Keratinocyte (primary cell): ENCODE measurements at regions not wholly inside any gene's neighbourhood (a gene's known extent, or its start where the extent isn't known, plus 50 kb on each side); places are given as distances from the start of the nearest gene placed in this dataset.

Source experiments
- DNase-seq: peaks from one replicate; pipeline ENCODE4 v3.0.0-alpha.2; 2011; ENCODE audit warnings: low read depth, missing footprints, low spot score
- FAIRE-seq: peaks from 2 replicates; lab custom pipeline; 2011; peaks lifted over from hg19 to GRCh38; lab: Jason Lieb, UNC
- H2AFZ ChIP-seq: 2 replicates; pipeline ENCODE4 v1.6.0; 2012; ENCODE audit warnings: low read length, control low read depth, inconsistent platforms; ENCODE audit not compliant: control insufficient read depth
- H3K27ac ChIP-seq: 2 replicates; pipeline ENCODE4 v1.5.1; 2011; ENCODE audit warnings: low read length; ENCODE audit not compliant: control insufficient read depth, insufficient read depth
- H3K27me3 ChIP-seq: 3 replicates; pipeline ENCODE4 v1.6.0; 2011; ENCODE audit warnings: low read length; ENCODE audit not compliant: control insufficient read depth, insufficient read depth; ENCODE audit errors: extremely low read depth
- H3K36me3 ChIP-seq, 2 experiments: 2 replicates in 1 of 2; 3 replicates in 1 of 2; pipeline ENCODE4 v1.5.1; 2011; ENCODE audit warnings: low read length in 2 of 2, mild to moderate bottlenecking in 1 of 2; ENCODE audit not compliant: control insufficient read depth in 2 of 2, insufficient read depth in 2 of 2; ENCODE audit errors: extremely low read depth in 1 of 2
- H3K4me1 ChIP-seq: 3 replicates; pipeline ENCODE4 v1.5.1; 2011; ENCODE audit warnings: low read length; ENCODE audit not compliant: control insufficient read depth, insufficient read depth; ENCODE audit errors: extremely low read depth
- H3K4me2 ChIP-seq: 3 replicates; pipeline ENCODE4 v1.6.0; 2011; ENCODE audit warnings: low read depth, low read length; ENCODE audit not compliant: control insufficient read depth, insufficient read depth; ENCODE audit errors: extremely low read depth
- H3K4me3 ChIP-seq, 3 experiments: fragments of 200-600 bp in 1 of 3; sonication (generic) in 1 of 3; 2 replicates in 2 of 3; 3 replicates in 1 of 3; pipeline ENCODE4 v1.5.1; 2011 to 2016; ENCODE audit warnings: low read length in 3 of 3, mild to moderate bottlenecking in 3 of 3, control low read depth in 2 of 3, inconsistent platforms in 1 of 3, low read depth in 1 of 3, mixed read lengths in 1 of 3, mixed run types in 1 of 3, moderate library complexity in 1 of 3; ENCODE audit not compliant: control insufficient read depth in 2 of 3, insufficient read depth in 2 of 3; ENCODE audit errors: extremely low read depth in 1 of 3
- H3K79me2 ChIP-seq: 2 replicates; pipeline ENCODE4 v1.6.0; 2012; ENCODE audit warnings: low read length; ENCODE audit not compliant: control insufficient read depth, insufficient read depth
- H3K9ac ChIP-seq: 3 replicates; pipeline ENCODE4 v1.6.0; 2011; ENCODE audit warnings: low read length; ENCODE audit not compliant: control insufficient read depth, insufficient read depth; ENCODE audit errors: extremely low read depth
- H3K9me1 ChIP-seq: 3 replicates; pipeline ENCODE4 v1.6.0; 2011; ENCODE audit warnings: low read length; ENCODE audit not compliant: control insufficient read depth, insufficient read depth; ENCODE audit errors: extremely low read depth
- H3K9me3 ChIP-seq: 2 replicates; pipeline ENCODE4 v1.5.1; 2012; ENCODE audit warnings: low read depth, low read length; ENCODE audit not compliant: control insufficient read depth
- H4K20me1 ChIP-seq: 3 replicates; pipeline ENCODE4 v1.6.0; 2011; ENCODE audit warnings: low read length; ENCODE audit not compliant: control insufficient read depth, insufficient read depth; ENCODE audit errors: extremely low read depth
- EZH2 ChIP-seq: IDR thresholded peaks from one replicate; pipeline ENCODE4 v1.6.1; 2012; ENCODE audit warnings: inconsistent platforms, mild to moderate bottlenecking, low read length, moderate library complexity
- dilution Hi-C: fragments of 300-500 bp; cut with MboI; formaldehyde crosslinking; loops from one replicate; pipeline ENCODE4 v1.7.0; 2020; ENCODE audit warnings: low sequenced_read_pairs; ENCODE audit not compliant: extremely low pct_ligation_motif_present
- TF ChIP-seq, protein P1 (sequence below), 3 experiments: IDR thresholded peaks in 1 of 3; conservative IDR thresholded peaks in 1 of 3; optimal IDR thresholded peaks in 1 of 3; 2 replicates in 2 of 3; 3 replicates in 1 of 3; pipeline versions ENCODE3 to v1.5.1; 2011; ENCODE audit warnings: low read length in 3 of 3, mild to moderate bottlenecking in 3 of 3, moderate library complexity in 2 of 3, control low read depth in 1 of 3, inconsistent platforms in 1 of 3; ENCODE audit not compliant: insufficient read depth in 2 of 3; ENCODE audit errors: extremely low read depth in 1 of 3

DNA sequence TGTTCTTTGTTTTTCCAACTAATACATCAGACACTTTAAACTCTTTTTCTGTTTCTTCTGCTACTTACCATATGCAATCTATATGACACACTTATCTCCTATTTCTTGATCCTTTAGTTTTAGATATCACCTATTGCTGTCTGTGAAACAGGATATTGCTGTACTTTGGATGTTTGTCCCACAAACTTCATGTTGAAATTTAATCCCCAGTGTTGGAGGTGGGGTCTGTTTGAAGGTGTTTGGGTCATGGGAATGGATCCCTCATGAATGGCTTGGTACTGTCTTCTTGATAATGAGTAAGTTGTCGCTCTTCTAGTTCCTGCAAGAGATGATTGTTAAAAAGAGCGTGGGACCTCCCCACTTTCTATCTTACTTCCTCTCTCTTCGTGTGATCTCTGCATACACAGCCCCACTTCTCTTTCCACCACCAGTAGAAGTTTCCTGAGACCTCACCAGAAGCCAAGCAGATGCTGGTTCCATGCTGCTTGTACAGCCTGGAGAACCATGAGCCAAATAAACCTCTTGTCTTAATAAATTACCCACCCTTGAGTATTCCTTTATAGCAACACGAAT lies 244.2 kb downstream of the NHLRC3 start:
- no peak overlapping the region for H2AFZ ChIP-seq
- no peak overlapping the region for H3K4me3 ChIP-seq
- no peaks in the 10 kb centered on the region for H3K9me3 ChIP-seq
- no peak for FAIRE-seq
- no peaks in the 10 kb centered on the region for H4K20me1 ChIP-seq
- dilution Hi-C loops: no loop called here
- H3K9me1 ChIP-seq: no peaks in the 10 kb centered on the region
- H3K9ac ChIP-seq: no peak overlapping the region
- H3K4me1 ChIP-seq: no peaks in the 10 kb centered on the region
- no peak overlapping the region for H3K27ac ChIP-seq
- DNase-seq: no peak
- H3K27me3 ChIP-seq: no peaks in the 10 kb centered on the region
- no peaks in the 10 kb centered on the region for H3K36me3 ChIP-seq
- H3K4me2 ChIP-seq: no peak overlapping the region
- H3K79me2 ChIP-seq: no peaks in the 10 kb centered on the region
- TF ChIP-seq, protein P1, sequence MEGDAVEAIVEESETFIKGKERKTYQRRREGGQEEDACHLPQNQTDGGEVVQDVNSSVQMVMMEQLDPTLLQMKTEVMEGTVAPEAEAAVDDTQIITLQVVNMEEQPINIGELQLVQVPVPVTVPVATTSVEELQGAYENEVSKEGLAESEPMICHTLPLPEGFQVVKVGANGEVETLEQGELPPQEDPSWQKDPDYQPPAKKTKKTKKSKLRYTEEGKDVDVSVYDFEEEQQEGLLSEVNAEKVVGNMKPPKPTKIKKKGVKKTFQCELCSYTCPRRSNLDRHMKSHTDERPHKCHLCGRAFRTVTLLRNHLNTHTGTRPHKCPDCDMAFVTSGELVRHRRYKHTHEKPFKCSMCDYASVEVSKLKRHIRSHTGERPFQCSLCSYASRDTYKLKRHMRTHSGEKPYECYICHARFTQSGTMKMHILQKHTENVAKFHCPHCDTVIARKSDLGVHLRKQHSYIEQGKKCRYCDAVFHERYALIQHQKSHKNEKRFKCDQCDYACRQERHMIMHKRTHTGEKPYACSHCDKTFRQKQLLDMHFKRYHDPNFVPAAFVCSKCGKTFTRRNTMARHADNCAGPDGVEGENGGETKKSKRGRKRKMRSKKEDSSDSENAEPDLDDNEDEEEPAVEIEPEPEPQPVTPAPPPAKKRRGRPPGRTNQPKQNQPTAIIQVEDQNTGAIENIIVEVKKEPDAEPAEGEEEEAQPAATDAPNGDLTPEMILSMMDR (optimal IDR thresholded peaks at IDR 0.05 in 1 of 3, IDR thresholded peaks at IDR 0.05 in 1 of 3, conservative IDR thresholded peaks at IDR 0.05 in 1 of 3; ENCODE audit: extremely low read depth in 1 of 3, insufficient read depth in 2 of 3, low read length in 3 of 3): no peak
- TF ChIP-seq EZH2: no peak

DNA sequence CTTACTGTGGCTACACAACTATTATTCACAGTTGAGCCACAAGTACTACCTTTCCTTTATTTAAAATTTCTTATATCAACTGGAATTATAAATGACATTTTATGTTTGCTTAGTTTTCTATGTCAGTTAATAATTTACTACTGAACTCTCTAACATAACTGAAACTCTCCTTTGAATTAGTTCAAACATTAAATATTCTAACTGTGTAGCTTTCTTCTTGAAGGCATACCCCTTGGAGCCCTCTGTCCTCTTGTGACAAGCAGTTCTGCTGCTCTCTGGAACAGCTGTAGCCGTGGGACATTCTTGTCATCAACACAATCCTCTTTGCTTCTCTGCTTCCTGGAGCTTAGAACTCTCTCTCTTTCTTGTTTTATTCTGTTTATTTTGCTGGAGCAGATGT lies 244.8 kb downstream of the NHLRC3 start:
- no peak overlapping the region for H3K4me2 ChIP-seq
- DNase-seq: no peak
- FAIRE-seq: no peak
- H3K27me3 ChIP-seq: no peaks in the 10 kb centered on the region
- dilution Hi-C loops: no loop called here
- H3K79me2 ChIP-seq: no peaks in the 10 kb centered on the region
- H4K20me1 ChIP-seq: no peaks in the 10 kb centered on the region
- TF ChIP-seq, protein P1 (optimal IDR thresholded peaks at IDR 0.05 in 1 of 3, IDR thresholded peaks at IDR 0.05 in 1 of 3, conservative IDR thresholded peaks at IDR 0.05 in 1 of 3; ENCODE audit: extremely low read depth in 1 of 3, insufficient read depth in 2 of 3, low read length in 3 of 3): no peak
- TF ChIP-seq EZH2: no peak
- H3K4me1 ChIP-seq: no peaks in the 10 kb centered on the region
- no peak overlapping the region for H3K27ac ChIP-seq
- H3K36me3 ChIP-seq: no peaks in the 10 kb centered on the region
- H3K9me3 ChIP-seq: peaks cover 1% of the 10 kb centered on the region
- no peak overlapping the region for H3K4me3 ChIP-seq
- H3K9ac ChIP-seq: no peak overlapping the region
- H3K9me1 ChIP-seq: no peaks in the 10 kb centered on the region
- no peak overlapping the region for H2AFZ ChIP-seq
